HG03432 (cell line): ENCODE measurements at regions not wholly inside any gene's neighbourhood (a gene's known extent, or its start where the extent isn't known, plus 50 kb on each side); places are given as distances from the start of the nearest gene placed in this dataset.
"Not testable (repeated sequence)": the region's sequence is repeated elsewhere in the genome, so short reads cannot be mapped to it uniquely, and the experiment has no call there.

ENCODE experiments used
- ATAC-seq: cut with Tn5 transposase; IDR thresholded peaks from one replicate; pipeline ENCODE4 v1.9.1; 2021; ENCODE audit warnings: mild to moderate bottlenecking, moderate library complexity; ENCODE audit not compliant: unreplicated experiment

DNA sequence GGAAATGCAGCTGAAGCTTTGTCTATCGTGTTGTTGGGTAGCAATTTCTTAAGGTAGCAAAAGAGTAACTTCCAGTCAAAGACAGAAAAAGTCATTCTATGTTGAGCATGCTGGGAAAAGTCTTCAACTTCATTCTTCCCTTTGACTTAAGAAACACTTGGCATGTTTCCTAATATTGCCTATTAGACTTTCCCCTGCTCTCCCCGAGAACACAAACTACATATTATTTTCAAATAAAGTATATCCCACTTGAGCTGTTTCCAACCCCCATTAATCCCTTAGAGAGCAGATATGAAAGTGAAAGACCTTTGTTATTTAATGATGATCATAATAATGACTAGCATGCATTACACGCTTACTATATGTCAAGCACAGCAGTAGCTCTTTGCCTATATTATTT is 136.0 kb upstream of the SPOPL start:
- ATAC-seq = no peak

DNA sequence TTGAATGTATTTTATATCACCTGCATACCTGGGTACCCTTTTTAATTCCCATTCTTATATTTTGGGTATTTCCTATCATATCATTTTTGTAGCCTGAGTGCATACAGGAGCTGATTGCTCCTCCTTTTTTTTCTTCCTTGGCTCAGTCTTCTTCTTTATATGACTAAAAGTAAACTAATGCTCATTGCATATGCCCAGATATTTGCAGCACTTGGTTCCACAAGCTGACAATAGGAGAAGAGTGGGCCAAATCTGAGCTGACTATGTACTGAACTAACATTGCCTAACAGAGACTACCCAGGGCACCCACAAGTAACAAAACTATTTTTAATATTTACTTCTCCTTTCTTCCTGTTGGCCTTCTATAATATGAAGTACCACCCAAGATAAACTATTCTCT is 131.7 kb upstream of the SPOPL start:
- ATAC-seq = no peak

DNA sequence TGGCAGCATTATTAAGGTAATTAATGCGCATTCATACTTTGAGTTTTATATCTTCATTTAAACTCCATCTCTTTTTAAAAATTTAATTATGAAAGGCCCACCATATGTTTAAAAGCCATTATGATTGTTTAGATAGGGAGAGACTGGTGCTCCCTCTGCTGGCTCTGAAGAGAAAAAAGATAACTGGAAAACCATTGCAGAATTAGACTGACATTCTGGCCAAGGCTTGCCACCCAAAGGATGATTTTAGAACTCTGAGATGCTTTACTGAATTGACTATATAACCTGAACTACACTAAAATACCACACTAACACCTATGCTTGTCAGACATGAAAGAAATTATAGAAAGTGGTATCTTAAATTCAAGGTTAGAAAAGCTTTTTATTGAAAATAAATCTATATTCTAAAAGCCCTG is 127.6 kb upstream of the SPOPL start:
- ATAC-seq = peak; percentile 74

DNA sequence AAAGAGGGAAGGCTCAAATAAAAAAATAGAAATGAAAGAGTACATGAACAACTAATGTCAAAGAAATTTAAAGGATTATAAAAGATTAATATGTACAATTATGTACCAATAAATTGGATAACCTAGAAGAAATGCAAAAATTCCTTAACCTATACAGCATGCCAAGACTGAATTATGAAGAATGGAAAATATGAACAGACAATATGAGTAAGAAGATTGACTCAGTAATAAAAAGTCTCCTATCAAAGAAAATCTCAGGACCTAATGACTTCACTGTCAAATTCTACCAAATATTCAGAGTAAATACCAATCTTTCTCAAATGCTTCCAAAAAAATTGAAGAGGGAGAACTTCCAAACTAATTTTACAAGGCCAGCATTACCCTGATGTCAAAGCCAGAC is 120.2 kb upstream of the SPOPL start:
- no peak for ATAC-seq

DNA sequence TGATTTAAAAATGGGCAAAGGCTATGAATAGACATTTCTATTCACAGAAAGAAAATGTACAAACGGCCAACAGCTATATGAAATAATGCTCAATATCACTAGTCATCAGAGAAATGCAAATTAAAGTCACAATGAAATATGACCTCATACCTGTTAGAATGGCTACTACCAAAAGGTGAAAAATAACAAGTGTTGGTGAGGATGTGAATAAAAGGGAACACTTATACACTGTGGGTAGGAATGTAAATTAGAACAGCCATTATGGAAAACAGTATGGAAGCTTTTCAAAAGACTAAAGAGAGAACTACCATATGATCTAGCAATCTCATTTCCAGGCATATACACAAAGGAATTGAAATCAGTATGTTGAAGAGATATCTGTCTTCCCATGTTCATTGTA is 118.9 kb upstream of the SPOPL start:
- ATAC-seq = no peak

DNA sequence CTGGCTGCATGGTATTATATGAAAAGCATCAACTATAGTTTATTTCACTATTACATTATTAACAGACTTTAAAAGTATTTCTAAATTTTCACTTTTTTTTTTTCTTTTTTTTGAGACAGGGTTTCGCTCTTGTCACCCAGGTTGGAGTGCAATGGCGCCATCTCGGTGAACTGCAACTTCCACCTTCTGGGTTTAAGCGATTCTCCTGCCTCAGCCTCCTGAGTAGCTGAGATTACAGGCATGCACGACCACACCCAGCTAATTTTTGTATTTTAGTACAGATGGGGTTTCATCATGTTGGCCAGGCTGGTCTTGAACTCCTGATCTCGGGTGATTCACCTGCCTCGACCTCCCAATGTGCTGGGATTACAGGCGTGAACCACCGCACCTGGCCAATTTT is 115.4 kb upstream of the SPOPL start:
- ATAC-seq = not testable (repeated sequence)

DNA sequence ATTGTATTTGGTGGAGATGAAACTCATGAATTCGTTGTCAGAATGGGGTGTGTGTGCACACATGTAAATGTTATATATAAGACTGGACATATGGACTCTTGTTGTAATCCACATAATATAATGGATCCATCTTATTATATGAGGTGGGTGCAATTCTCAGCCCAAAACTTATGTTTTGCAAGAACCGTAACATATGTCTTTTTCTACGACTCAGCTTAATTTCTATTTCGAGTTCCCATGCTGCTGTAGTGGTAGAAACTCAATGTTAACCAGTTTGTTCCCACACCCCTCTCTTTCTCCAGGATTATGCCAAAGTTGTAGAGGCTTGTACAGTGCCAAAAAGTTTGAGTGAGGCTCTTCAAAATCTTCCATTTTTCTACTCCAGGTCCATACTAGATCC is 112.5 kb upstream of the SPOPL start:
- ATAC-seq = no peak

DNA sequence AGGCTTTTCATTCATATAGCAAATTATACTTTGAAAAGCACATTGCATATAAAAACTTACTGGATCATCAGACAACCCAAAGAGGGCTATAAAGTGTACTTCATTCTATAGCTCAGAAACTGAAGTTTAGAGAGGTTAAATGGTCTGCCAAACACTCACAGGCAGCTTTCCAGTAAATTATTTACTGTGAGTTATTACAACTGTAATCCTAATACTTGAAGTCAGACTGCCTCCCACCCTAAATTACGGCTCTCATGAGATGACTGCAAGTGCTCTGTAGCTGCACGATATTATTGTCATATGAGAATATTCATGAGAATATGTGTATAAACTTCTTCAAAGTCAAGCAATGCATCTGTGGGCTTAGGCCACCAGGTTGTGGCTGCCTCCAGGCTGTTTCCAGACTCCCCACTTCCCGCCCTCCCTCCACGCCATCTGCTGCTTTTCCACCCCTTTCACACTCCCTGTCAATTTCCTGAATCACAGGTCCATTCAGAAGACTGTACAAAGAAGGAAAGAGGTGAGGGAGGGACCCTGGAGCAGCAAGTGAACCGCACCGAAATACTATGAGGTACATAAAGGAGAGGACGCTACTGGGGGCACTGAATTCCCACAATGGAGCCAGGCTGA is 111.1 kb upstream of the SPOPL start:
- ATAC-seq = no peak

DNA sequence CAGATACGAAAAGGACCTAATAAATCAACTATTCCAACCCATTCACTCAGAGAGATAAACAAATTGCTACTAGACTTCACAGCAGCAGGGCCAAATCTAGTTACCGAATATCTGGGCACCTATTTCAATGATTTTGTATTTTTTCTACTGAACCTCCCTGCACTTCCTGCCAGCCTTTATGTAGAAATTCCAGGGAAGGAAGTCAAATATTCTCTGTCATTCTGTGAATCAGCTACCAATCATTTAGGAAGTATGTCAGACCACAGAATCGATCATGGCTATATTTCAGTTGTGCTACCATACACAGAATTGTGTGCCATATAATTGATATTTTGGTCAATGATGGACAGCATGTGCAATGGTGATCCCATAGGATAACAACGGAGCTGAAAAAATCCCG is 109.6 kb upstream of the SPOPL start:
- no peak for ATAC-seq

DNA sequence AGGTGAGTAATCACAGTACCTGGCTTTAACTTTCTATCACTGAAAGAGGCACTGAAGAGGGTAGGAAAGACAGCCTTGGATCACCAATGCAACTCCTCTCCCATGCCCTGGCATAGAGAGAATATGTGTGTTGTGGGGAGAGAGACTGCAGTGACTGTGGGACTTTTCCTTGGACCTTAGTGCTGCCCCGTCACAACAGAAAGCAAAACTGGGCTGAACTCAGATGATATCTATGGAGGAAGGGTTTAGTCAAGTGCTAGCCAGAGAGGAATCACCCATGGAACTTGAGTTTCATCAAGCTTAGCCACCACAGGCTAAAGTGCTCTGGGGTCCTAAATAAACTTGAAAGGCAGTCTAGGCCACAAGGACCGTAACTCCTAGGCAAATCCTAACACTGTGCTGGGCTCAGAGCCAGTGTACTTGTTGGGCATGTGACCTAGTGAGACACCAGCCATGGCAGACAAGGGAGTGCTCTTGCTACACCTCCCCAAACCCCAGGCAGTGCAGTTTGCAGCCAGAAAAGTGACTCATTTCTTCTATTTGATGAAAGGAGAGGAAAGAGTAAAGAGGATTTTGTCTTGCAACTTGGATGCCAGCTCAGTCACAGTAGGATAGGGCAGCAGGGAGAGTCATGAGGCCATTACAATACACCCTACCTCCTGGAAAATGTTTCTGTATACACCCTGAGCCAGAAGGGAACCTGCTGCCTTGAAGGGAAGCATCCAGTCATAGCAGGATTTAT is 105.8 kb upstream of the SPOPL start:
- no peak for ATAC-seq

DNA sequence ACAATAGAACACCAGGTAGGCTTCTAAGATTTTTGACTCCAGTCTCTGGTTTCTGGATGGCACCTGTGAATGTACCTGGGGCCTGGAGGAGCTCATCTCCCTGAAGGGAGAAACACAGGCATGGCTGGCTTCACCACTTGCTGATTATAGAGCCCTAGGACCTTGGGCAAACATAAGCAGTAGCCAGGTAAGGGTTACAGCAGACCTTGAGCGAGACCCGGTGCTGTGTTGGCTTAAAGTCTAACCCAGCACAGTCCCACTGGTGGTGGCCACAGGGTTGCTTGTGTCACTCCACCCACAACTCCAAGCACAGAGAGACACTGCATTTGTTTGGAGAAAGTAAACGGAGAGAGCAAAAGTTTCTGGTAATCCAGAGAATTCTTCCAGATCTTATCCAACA is 104.7 kb upstream of the SPOPL start:
- no peak for ATAC-seq

DNA sequence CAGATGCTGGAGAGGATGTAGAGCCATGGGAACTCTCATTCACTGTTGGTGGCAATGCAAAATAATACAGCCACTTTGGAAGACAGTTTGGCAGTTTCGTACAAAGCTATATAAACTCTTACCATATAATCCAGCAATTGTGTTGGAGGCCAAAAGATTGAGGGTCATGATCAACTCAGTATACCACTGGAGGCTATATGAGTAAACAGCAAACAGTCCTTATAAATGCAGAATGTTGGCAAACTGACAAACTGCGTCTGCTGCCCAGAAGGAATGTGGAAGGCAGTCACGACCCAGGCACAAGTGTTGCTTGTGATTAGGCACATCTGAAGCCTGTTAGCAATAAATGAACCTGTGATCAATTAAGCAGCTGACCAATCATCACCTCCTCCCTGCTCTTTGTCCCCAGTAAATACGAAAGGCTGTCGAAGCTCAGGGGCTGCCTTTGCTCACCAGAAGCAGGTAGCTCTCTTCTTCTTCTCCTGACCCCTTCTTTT is 98.1 kb upstream of the SPOPL start:
- ATAC-seq = no peak

DNA sequence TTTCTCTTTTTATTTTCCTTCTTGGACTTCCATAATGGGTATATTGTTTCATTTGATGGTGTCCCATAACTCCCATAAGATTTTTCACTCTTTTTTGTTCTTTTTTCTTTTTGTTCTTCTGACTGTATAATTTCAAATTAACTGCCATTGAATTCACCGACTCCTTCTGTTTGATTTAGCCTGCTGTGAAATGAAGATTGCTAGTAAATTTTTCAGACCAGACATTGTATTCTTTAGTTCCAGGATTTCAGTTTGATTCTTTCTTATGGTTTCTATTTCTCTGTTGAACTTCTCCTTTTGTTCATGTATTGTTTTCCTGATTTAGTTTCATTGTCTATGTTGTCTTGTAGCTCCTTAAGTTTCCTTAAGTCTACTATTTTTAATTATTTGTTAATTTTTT is 87.6 kb upstream of the SPOPL start:
- ATAC-seq = no peak

DNA sequence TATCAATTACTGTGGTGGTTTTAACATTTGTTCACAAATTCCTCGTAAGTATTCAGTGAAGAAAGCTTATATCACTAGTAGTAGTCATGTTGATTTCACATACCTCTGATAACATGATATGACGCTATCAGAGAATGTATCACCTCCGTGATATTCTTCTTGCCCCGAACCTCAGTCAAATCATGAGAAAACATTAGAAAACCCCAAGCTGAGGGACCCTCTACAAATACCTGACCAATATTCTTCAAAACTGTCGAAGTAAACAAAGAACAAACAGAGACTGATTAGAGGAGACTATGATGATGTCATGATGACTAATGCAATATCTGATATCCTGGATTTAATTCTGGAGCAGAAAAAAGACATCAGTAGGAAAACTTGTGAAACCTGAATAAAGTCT is 85.6 kb upstream of the SPOPL start:
- ATAC-seq = no peak

DNA sequence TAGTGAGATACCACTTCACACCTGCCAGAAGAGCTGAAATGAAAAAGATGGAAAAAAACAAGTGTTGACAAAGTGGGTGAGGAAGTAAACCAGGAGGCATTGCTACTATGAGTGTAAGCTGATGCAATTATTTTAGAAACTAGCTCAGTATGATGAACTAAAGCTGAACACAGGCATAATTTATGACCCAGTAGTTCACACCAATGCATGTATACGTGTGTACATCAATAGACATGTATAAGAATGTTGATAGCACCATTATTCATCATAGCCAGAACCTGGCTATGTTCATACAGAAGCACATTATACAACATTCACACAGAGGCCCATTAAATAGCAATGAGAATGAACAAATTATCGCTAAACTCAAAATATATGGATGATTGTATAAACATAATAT is 83.1 kb upstream of the SPOPL start:
- no peak for ATAC-seq

DNA sequence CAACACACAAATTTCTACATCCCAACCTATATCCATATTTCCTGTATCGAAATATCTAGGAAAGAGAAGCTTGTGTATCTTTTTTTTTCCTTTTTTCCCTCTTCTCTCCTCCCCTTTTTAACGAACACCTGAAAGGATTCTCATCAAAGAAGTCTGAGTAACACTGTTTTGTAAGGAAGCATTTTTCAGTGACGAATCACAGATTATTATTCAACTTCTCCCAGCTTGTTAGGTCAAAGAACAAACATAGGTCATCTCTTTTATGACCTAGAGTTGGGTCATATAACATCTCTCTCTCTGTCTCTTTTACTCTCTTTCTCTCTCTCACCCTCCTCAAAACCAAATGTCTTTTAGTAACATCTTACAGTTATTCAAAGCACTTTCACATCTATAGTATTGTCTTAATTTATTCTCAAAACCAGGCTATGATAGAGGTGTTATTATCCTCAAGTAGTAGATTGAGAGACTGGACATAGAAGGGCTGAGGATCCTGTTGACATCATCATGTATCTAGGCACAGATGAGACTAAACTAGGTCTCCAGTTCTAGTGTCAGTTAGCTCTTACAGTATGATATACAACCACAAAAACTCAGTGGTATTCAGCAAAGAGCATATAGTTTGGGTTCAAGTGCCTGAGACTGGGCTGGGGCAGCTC is 80.1 kb upstream of the SPOPL start:
- ATAC-seq = no peak

DNA sequence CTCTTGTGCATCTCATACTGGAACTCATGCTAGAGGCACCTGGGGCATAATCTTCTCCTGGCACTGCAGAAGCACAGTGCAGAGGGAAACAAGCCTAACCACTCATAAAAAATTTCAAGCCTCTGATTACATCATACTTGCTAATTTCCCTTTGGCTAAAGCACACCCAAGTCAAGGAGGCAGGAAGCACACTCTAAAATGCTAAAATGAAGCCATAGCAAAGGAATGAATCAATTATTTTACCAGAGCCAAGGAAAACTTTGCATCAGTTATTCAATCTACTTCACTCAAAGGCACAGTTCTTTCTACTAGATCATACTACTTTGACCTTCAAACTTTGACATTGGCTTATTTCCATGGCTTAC is 79.6 kb upstream of the SPOPL start:
- no peak for ATAC-seq

DNA sequence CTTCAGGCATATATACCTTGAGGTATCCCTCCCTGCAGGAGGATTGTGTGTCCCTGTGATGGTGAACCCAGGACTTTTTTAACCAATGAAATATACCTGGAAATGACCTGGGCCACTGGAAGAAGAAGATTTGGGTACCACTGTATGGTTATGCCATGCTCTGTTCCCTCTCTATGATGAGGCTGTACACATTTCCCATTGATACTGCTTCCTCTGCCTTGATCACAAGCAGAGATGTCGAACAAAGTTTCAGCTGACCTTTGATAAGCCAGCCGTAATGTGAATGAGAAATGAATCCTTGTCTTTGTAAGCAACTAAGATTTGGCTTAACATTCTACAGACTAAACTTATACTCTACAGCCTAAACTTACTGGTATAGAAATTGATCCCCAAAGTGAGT is 78.4 kb upstream of the SPOPL start:
- ATAC-seq = no peak

DNA sequence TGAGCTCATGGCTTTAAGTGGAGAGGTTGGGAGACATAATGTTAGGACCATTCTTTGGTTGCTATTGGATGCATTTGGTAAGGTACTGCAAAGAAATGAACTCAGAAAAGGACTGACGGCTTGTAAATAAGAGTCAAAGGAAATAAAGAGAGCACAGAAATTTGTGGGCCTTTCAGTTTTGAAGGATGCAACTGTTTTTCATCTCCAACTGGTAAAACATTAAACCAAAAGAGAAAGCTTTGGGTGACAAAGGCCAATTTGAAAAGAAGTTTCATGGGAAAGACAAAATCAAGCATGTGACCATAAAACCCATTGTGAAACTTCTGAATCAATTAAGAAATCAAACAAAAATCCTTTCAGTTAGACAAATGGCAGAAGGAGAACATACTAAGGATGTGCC is 77.8 kb upstream of the SPOPL start:
- no peak for ATAC-seq

DNA sequence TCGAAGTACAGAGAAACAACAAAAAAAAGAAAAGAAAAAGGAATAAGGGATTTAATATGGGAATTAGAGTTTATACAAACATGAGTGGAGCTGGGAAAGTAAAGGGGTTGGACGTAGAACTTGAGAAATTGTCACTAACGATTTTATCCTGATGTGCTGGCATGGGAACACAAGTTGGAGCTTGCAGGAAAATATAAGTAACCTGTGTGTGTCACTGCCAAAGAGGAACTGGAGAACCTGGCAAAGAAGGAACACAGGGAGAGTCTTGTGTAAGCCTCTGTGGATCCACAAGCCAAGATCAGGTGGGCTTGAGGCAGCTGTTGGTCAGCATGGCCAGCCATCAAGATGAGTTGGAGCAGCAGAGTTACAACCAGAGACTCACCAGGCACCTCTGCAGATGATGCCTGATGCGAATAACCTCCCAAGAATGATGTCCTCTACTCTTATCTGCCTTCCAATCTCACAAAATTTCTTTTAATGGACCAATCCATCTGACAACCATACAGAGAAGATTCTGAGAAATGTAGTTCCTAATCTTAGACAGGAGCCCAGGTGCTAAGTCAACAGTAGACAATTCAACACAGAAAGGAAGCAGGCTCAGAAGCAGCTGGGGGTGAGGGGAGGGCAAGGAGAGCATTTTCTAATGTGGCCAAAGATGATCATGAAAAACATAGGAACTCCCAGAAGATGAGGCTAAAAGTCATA is 77.0 kb upstream of the SPOPL start:
- no peak for ATAC-seq

DNA sequence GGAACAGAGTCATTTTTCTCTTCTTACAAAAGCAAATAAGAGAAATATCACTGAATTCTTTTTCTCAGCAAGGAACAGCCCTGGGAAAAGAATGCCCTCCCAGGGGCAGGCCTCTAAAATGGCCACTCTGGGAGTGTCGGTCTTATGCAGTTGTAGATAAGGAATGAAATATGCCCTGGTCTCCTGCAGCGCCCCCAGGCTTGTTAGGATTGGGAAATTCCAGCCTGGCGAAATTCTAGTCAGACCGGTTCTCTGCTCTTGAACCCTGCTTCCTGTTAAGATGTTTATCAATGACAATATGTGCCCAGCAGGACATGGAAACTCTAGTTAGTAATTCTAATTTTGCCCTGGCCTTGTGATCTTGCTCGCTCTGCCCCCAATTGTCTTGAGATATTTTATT is 75.5 kb upstream of the SPOPL start:
- not testable (repeated sequence) for ATAC-seq
